ENCODE measurements at regions not wholly inside any gene's neighbourhood (a gene's known extent, or its start where the extent isn't known, plus 50 kb on each side); places are given as distances from the start of the nearest gene placed in this dataset.
"Not testable (repeated sequence)": the region's sequence is repeated elsewhere in the genome, so short reads cannot be mapped to it uniquely, and the experiment has no call there.

DNA sequence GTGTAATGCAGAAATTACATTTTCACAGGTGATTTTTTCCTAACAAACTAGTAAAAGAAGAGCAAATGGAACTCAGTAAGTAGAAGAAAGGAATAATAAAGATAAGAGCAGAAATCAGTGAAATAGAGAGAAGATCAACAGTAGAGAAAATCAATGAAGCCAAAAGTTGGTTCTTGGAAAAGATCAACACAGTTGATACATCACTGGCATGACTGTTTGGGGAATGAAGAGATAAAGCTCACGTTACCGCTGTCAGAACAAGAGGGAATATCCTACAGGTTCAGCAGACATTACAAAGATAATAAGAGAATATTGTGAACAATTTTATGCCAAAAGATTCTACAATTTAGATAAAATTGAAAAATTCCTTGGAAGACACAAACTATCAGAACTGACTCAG is 146.4 kb downstream of the ACTR3B start:
- no peak for DNase-seq

DNA sequence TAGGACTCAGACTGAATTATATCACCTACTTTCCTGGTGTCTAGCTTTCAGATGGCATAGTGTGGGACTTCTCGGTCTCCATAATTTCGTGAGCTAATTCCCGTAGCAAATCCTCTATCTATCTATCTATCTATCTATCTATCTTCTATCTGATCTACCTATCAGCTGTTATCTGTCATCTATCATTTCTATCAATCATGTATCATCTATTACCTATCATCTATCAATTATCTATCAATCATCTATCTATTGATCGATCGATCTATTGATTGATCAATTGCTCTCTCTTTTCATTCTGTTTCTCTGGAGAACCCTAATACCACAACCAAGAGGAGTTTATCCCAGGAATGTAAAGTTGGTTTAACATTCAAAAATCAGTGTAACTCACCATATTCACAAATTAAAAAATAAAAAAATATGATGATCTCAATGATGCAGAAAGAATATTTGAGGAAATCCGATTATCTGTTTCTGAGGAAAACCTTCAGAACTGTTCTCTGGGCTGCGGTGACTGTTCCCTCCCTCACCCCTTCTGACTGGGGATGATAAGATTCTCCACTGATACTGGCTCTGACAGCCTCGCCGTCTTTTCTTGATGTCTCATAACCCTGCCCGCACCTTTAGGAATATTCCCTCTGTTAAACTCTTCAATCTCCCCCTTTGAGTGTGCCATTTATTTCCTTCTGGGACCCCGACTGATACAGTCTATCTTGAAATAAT is 147.7 kb downstream of the ACTR3B start:
- DNase-seq = no peak

DNA sequence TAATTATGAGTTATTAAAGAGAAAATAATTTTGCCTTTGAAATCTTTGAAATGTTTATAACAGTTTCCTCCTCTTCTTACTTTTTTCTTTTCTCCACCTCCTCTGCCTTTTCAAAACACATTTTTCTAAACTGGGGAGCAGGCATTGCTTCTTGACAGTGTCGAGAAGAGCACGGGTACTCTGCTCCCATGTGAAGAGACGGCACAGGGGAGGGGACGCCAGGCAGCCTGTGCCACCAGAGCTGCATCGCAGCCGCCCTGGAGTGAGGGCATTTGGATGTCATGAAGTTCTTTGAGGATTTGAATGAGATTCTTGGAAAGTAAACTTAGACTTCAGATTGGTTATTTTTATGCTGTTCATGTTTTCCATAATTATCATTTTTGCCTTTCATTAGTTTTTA is 149.7 kb downstream of the ACTR3B start:
- no peak for DNase-seq

DNA sequence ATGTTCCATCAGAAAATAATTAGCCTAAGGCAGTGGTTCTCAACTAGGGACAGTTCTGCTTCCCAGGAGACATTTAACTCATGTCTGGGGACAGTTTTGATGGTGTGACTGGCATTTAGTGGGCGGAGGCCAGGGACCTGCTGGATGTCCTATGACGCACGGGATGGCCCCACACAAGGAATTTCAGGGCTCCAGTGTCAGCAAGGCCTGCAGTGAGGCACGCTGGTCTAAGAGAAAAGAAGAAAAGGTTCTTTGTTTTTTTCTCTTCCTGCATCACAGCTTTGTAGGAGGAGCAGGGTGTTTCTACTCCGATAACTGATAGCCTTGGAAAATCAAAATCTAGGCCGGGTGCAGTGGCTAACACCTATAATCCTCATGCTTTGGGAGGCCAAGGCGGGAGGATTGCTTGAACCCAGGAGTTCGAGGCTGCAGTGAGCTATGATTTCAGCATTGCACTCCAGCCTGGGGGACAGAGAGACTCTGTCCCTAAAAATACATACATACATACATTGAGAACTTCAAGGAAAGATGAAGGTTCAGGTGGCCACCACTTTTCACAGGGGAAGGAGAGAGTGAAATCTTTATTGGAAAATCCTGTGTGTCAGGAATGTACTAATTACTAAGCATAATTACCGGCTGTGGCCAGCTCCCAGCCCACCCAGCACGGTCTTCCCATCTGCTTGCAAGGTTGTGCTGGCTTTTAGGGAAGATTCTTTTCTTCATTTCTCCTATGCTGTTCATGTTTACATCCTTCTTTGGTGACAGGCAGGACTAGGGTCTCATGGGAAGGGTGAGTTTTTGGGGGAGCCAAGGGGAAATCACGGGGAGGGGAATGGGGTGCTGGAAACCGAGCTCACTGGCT is 150.4 kb downstream of the ACTR3B start:
- no peak for DNase-seq

DNA sequence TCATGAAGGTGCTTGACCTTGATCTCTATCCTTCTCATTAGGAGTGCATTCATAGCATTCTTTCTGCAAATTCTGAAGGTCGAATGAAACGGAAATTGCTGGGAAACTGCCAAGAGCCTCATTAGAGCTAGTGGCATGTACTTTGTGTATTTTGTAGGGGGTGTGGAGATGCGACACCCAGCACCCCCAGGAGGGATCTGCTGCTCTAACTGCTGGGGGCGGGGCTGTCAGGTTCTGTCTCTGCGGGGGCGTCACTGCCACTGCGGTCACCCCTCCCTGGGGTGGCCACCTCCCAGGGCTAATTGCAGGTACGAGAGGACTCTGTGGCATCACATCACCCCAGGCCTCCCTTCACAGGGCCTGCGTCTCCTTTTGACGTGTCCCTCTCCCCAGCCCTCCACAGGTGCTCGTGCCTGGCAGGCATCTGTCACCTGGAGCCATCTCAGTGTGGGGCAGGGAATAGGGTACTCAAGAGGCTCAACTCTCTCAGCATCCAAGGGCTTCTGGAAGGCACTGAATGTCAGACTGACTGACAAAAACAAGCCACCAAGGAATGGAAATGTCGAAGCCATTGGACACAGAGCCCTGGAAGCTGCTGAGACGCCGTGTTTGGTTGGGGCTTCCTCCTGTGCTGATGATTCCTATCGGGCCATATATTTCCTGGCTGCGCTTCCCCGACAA is 151.1 kb downstream of the ACTR3B start:
- no peak for DNase-seq

DNA sequence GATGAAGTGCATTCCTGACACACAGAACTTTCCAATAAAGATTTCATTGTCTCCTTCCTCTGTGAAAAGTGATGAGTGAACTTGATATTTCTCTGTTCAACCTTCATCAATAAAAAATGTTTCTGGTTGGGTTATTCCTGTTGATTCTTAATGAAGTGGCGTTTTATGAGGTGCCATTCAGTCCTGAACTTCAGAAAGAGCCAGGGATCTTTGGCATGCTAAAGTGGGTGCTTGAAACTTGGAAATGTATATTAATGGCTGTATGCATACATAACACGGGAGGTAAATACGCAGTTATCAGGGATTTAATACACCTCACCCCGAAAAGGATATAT is 151.6 kb downstream of the ACTR3B start:
- no peak for DNase-seq

DNA sequence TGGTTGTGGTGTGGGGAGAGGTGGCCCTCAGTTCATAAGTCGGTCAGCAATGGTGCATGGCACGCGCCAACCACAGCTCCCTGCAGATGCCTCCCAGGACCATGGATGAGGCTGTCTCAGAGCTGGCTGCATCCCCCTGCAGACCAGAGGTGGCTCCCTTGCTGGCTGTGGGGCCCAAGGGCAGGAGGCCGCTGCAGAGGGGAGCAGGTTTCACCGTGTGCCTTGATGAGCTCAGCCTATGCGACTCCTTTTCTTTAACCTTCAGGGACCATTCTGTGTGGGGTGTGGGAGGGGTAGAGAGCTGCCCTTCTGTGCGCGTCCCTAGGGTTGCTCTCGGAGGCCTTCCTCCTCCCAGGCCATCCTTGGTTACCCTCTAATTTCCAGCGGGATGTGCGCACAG is 152.4 kb downstream of the ACTR3B start:
- DNase-seq = no peak

DNA sequence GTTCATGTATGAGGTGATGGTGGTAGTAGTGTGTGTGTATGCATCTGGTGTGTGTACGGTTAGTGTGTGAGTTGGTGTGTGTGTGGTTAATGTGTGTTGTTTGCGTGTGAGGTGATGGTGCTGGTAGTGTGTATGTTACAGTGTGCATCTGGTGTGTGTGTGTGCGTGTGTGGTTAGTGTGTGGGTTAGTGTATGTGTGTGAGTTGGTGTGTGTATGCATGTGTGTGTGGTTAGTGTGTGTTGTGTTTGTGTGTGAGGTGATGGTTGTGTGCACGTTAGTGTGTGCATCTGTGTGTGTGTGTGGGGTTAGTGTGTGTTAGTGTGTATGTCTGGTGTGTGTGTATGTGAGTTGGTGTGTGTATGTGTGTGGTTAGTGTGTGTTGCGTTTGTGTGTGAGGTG is 153.0 kb downstream of the ACTR3B start:
- DNase-seq = no peak

DNA sequence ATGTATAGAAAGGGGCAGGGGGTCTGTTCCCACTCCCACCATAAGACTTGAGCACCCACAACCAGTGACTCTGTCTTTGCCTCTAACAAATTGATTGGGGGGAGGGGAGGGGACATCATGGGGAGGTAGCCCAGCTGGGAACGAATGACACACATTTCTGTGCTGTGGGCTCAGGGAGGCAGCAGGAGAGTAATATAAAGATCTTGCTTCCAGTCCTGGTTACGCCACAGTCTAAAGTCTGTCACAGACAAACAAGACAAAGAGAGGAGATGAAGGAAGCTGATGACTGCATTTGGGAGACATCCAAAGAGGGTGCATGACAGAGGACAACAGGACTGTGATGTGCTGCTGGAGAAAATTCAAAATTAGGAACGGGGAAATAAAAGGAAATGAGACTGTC is 153.9 kb downstream of the ACTR3B start:
- no peak for DNase-seq

DNA sequence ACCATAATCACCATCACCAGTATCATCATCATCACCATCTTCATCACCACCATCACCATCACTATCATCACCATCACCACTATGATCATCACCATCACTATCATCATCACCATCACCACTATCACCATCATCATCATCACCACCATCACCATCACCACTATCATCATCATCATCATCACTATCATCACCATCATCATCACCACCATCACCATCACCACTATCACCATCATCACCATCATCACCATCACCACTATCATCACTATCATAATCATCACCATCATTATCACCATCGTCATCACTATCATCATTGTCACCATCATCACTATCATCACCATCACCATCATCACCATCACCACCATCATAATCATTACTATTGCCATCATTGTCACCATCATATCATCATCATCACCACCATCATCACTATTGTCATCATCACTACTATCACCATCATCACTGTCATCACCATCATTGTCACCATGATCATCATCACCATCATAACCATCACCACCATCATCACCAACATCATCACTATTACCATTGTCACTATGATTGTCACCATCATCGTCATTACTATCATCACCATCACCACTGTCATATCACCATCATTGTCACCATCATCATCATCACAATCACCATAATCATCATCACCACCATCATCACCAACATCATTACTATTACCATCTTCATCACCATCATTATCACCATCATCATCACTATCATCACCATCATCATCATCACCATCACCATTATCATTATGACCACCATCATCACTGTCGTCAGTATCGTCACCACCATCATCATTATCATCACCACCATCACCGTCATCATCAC is 154.7 kb downstream of the ACTR3B start:
- DNase-seq = no peak

DNA sequence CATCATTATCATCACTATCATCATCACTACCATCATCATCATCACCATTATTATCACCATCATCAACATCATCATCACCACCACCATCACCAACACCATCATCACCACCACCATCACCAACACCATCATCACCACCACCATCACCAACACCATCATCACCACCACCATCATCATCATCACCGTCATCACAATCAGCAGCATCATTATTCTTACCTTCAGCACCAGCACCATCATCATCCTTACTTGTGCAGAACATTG is 155.2 kb downstream of the ACTR3B start:
- not testable (repeated sequence) for DNase-seq

DNA sequence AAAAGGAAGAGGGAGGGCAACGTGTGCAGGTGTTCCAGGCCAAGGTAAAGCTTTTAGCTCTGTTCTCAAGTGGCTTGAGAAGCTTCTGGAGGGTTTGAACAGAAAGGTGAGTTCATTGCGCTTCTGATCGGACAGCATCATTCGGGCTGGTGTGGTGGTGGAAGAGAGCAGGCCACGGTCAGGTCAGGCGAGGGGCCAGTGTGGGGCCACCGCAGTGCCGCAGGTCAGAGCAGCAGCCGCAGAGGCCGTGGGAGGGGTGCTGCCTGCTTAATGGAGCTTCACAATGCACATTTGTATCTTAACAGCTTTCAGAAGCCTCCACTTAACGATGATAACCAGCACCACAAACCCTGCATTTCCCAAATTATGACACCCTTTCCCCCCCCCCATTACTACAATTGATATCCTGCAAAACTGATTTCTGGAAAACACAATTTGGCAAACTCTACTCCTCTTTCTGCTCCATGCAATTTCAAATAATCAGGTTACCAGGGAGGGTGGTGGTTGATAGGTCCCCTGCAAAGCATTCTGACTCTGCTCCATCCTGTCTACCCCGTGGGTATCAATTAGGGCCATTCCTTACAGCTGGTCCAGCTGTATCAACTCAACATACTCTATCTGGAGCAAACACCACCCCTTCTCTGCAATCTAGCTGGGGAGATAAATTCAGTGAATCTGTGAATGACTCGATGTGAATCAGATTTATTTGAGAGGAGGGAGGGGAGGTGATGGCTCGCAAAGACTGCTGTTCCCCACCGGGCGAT is 162.9 kb downstream of the ACTR3B start:
- no peak for DNase-seq

DNA sequence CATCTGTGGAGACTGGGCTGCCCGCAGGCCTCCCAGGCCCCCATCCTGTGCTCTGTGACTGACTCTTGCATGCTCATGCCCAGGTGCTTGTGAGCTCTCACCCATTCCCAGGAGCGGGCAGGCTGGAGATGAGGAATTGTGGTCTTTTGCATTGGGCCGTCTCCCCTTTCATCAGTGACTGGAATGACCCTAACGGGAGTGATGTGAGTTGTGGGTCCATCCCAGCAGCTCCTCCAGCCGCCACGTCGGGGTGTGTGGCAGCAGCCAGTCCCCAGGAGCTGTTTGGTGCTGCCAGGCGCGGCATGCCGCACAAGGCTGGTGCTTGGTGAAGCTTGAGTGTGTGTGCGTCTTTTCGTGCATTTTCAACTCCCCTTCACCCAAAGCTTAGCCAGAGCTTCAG is 164.2 kb downstream of the ACTR3B start:
- DNase-seq = no peak

DNA sequence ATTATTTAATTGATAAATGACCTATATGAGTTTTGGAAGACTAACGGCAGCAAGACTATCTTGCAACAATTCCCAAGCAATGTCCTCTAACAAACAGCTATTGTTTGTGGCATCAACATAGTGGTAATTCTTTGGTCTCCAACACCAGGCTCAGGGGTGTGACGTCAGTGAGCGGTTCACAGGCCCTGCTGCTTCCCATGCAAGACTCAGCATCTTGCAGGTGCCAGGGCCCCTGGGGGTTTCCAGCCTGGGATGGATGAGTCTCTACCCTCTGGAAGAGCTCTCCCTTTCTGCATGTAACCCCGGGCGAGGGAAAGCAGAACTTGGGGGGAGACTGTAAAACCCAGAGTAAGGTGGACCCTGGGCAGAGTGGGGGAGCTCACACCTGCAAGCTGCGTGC is 164.7 kb downstream of the ACTR3B start:
- DNase-seq = no peak

DNA sequence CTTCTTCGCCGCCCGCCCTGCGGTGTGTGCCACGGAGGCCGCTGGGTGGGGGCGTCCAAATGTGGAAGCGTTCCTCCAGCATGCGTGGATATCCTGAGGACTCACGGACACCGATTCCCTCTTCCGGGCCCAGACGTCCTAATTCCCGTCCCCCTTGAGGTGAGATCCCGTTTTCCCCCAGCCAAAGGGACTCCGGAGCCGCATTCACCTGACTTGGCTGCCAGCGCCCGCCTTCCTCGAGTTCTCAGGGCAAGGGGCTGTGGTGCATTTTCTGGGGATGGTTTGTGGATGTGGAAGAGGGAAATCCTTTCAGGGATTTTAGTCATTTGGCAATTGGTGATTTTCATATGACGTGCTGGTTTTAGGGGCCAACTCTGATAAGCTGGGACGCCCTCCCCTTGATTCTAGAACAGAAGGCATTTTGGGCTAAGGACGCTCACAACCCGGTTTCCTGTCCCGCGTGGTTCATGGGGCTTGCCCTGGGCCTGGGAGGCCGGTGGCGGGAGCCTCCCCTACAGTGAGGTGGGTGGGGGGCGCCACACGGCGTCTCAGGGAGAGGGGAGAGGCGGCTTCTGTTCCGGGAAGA is 165.4 kb downstream of the ACTR3B start:
- no peak for DNase-seq

DNA sequence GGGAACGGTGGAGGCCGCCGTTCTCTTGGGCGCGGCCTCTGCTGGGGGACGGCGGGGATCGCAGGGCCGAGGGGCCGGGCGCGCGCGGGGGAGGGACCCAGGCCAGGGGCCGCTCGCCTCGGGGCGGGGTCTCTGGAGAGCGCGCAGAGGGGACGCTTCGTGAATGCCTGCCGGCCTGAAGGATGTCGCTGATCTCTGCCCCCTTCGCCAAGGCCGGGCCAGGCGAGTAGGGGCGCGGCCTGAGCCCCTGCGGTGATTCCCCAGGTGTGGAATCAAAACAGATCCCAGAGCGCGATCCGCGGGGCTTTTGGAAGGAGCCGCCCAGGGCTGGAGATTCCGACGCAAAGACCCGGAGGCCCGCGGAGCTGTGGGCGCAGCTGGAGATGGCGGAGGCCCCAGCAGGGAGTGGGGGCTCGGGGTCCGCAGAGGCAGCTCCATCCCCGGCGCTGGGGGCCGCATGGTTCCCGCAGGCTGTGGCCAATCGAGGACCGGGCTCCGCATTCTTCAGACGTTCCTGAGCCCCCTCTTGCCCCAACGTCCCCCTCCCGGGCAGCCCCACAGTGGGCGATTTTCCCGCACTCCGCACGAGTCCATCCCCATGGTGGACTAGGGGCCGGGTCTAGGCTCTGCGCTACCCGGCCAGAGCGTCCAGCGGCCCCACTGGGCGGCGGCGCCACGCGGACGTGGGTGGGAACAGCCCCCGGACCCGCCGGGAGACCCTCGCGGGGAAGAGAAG is 166.0 kb downstream of the ACTR3B start:
- DNase-seq = no peak

DNA sequence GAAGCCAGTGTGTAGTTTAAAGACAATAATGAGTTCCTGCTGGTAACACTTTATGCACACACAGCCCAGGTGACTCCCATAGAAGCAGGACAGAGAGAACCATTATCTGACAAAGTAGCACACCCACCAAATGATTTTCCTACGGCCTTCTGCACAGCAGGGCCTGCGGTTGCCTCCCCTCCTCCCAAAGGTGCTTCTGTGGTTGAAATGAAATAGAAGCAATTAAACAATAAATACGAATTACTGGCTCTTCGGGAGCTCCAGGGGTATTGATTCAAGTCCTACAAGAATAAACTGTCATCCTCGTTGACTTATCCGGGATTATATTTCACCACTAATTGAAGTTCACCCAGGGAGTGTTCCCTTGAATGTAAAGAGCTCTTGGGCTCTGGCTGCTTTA is 172.1 kb downstream of the ACTR3B start:
- DNase-seq = no peak

DNA sequence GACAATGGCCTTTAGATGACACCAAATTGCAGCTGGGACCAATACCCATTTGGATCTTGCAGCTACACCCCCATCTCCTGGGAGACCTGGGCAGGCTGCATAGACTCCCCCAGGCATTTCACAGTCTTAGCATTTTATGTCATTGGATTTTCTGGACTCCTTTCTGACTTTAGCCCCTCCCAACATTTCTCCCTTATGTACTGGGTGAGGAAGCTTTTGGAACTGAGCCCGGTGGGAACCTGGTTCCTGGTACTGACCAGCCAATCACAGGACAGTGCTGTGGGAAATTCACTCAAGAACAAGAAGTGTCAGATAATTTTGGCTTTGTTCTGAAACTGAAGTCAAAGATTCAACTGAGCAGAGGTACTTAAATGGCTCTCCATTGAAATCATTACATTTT is 177.7 kb downstream of the ACTR3B start:
- DNase-seq = no peak

DNA sequence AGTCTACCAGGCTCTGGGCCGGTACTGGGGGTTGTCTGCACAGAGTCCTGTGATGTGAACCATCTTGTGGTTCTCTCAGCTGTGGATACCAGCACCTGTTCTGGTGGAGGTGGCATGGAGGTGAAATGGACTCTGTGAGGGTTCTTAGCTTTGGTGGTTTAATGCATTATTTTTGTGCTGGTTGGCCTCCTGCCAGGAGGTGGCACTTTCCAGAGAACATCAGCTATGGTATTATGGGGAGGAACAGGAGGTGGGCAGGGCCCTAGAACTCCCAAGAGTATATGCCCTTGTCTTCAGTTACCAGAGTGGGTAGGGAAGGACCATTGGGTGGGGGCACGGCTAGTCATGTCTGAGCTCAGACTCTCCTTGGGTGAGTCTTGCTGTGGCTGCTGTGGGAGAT is 187.1 kb downstream of the ACTR3B start:
- DNase-seq = not testable (repeated sequence)

DNA sequence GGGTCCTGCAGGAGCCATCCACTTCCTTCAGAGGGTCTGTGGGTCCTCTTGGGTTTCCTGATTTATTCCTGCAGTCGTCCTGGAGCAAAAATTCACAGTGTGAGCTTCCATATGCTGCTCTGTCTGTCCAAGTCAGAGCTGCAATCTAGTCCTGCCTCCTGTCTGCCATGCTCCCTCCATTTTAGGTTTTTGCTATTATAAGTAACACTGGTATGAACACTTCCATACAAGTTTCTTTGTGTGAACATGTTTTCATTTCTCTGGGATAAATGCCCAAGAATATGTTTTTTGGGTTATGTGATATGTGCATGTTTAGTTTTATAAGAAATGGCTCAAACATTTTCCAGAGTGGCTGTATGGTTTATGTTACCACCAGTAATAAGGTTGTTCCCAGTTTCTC is 188.1 kb downstream of the ACTR3B start:
- DNase-seq = no peak

DNA sequence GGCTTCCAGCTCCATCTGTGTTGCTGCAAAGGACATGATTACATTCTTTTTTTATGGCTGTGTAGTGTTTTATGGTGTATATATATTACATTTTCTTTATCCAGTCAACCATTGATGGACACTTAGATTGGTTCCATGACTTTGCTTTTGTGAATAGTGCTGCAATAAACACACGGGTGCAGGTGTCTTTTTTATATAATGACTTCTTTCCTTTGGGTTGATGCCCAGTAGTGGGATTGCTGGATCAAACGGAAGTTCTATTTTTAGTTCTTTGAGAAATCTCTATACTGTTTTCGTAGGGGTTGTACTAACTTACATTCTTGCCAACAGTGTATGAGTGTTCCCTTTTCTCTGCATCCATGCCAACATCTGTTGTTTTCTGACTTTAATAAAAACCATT is 189.7 kb downstream of the ACTR3B start:
- DNase-seq = no peak

DNA sequence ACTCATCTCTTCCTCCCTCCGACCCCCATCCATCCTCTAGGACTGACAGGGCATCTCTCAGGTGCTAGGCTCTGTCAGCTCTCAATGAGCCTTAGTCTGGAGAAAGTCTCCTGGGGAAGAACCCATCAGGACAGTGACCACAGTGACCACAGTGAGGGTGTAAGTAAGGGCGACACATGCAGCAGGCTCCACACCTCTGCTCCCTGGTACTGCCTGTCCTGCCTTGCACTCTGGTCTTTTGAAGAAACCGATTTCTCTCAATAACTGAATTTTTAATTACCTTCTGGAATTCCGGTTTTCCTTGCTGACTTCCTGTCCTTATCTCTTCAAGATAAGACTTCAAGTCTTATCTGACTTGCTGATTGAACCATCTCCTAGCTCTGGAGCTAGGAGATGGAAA is 190.2 kb downstream of the ACTR3B start:
- DNase-seq = no peak
